ENCODE measurements at regions not wholly inside any gene's neighbourhood (a gene's known extent, or its start where the extent isn't known, plus 50 kb on each side); places are given as distances from the start of the nearest gene placed in this dataset. TPM values are rescaled to one million over a fixed set of nuclear protein-coding genes. Genes with fewer than 3 reads are reported as not detected.

DNA sequence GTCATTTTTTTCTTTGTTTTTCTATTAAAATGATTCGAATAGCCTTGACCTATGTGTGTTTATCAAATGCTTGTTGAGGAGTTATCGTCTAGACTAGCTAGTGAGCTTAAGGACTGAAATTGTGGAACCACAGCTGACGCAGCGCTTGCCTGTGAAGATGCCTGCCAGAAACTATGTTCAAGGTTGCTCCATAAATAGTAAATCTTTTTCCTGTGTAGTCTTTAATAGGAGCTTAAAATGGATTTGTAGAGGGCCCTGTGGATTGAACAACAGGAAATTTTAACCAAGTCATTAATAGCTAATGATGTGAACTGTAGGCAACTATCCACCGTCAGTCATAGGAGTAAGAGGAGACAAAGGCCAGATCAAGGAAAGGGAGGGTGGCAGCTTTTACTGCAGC lies 145.1 kb downstream of the GNAI1 start:
- no peaks in the 10 kb centered on the region for H3K4me1 ChIP-seq (ENCODE audit: control insufficient read depth in 3 of 3, insufficient read depth in 3 of 3, low read length in 3 of 3)
- H3K4me3 ChIP-seq (ENCODE audit: low read length in 3 of 3) = no peak overlapping the region
- no peaks in the 10 kb centered on the region for H3K36me3 ChIP-seq (ENCODE audit: control insufficient read depth in 3 of 3, insufficient read depth in 3 of 3, low read length in 3 of 3)
- no peak overlapping the region for H3K9ac ChIP-seq (ENCODE audit: low read depth in 1 of 3, low read length in 3 of 3)
- H3K27me3 ChIP-seq (ENCODE audit: control insufficient read depth in 3 of 3, insufficient read depth in 3 of 3, low read length in 3 of 3) = no peaks in the 10 kb centered on the region
- no peak overlapping the region for H3K27ac ChIP-seq (ENCODE audit: low read depth, low read length)
- no peaks in the 10 kb centered on the region for H3K9me3 ChIP-seq (ENCODE audit: control insufficient read depth in 3 of 3, low read length in 3 of 3)

DNA sequence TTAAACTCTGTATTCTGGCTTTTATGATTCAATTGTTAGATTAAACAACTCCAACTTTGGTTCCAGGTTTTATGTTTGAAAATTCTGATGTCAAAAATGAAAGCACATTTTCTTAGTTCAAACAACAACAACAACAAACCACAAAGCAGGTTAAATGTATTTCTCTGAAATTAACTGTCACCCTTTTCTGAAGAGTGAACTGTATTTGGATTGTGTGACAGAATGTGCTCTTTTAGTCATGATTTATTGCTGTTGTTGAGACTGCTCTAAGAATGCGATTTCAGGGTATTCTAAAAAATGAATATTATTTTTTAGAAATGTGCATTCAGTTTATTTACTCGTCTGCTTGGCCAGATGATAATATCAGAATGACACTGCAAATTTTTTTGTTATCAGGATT lies 144.1 kb downstream of the GNAI1 start:
- Histone ChIP-seq H3K9me3 (ENCODE audit: control insufficient read depth in 3 of 3, low read length in 3 of 3) (no peaks in the 10 kb centered on the region), H3K36me3 (ENCODE audit: control insufficient read depth in 3 of 3, insufficient read depth in 3 of 3, low read length in 3 of 3) (no peaks in the 10 kb centered on the region), H3K9ac (ENCODE audit: low read depth in 1 of 3, low read length in 3 of 3) (no peak overlapping the region), H3K4me3 (ENCODE audit: low read length in 3 of 3) (no peak overlapping the region), H3K27me3 (ENCODE audit: control insufficient read depth in 3 of 3, insufficient read depth in 3 of 3, low read length in 3 of 3) (no peaks in the 10 kb centered on the region), H3K4me1 (ENCODE audit: control insufficient read depth in 3 of 3, insufficient read depth in 3 of 3, low read length in 3 of 3) (no peaks in the 10 kb centered on the region), H3K27ac (ENCODE audit: low read depth, low read length) (no peak overlapping the region)

DNA sequence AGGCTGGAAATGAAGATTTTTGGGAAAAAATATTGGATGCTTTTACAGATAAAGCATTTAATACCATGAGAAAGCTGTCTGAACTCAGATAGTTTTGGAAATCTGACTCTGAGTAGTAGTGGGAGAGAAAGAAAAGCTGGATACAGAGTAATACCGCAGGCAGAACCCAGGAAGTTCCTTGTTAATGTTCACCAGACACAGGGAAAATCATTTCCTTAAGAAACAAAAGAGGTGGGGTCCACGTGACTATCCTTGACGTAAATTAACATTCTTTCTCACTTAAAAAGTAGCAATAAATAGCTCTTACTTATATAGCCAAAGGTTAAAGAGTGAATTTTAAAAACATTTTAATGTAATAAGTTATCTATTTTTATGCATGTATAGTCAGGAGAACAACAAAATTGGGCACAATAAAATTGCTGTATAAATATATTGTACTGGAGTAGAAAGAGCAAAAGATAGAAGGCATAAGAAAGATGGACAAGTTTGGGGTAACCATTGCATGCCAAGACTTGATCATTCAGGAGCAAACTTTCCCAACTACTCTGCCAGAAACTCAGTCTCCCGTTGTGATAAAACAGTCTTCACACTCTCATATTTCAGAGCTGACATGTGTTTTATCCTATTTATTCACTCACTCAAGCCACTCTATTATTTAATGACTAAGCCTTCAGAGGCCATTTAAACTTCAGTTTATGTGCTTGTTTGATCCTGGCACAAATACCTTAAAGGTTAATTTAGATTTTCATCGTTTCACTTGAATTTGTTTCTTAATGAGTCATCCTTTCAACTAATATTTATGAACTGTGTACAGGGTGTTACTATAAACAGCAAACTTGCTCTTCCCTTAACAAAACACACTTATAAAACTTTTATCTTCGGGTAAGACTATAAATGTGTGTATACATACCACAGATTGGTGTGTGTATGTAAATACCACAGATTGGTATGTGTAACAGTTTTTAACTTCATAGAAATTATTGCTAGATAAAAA lies 143.1 kb downstream of the GNAI1 start:
- Histone ChIP-seq H3K27ac (ENCODE audit: low read depth, low read length) (peak overlapping the region; percentile 13), H3K9ac (ENCODE audit: low read depth in 1 of 3, low read length in 3 of 3) (no peak overlapping the region), H3K9me3 (ENCODE audit: control insufficient read depth in 3 of 3, low read length in 3 of 3) (no peaks in the 10 kb centered on the region), H3K27me3 (ENCODE audit: control insufficient read depth in 3 of 3, insufficient read depth in 3 of 3, low read length in 3 of 3) (no peaks in the 10 kb centered on the region), H3K36me3 (ENCODE audit: control insufficient read depth in 3 of 3, insufficient read depth in 3 of 3, low read length in 3 of 3) (no peaks in the 10 kb centered on the region), H3K4me3 (ENCODE audit: low read length in 3 of 3) (no peak overlapping the region), H3K4me1 (ENCODE audit: control insufficient read depth in 3 of 3, insufficient read depth in 3 of 3, low read length in 3 of 3) (no peaks in the 10 kb centered on the region)

Small RNAs in the stretch of these regions (small RNA-seq; reads per million reads assigned to genes)
- not detected for gene RN7SL35P
- not detected for gene SNRPBP1
